ENCODE measurements at regions not wholly inside any gene's neighbourhood (a gene's known extent, or its start where the extent isn't known, plus 50 kb on each side); places are given as distances from the start of the nearest gene placed in this dataset.

DNA sequence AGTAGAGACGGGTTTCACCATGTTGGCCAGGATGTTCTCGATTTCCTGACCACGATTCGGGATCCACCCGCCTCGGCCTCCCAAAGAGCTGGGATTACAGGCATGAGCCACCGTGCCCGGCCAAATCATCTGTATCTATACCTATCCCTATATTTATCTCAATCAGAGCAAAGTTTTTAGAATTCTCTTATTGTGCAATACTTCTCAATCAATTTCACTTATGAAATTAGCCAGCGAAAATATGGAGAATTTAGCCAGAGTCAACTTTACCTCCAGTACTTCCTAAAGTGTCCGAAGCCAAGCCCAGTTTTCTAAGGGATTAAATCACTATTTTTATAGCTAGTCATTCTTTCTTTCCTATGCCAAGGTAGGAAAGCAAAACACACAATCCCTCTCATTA is 319.1 kb upstream of the PFKP start:
- Histone ChIP-seq H3K27me3 (ENCODE audit: insufficient read depth, low read length) (no peaks in the 10 kb centered on the region), H3K9me3 (ENCODE audit: insufficient read depth, low read depth, low read length) (no peaks in the 10 kb centered on the region), H3K9ac (ENCODE audit: low read depth, low read length) (no peak overlapping the region), H3K27ac (ENCODE audit: low read depth, low read length) (no peak overlapping the region), H3K4me3 (ENCODE audit: low read length) (no peak overlapping the region), H3K36me3 (ENCODE audit: insufficient read depth, low read length) (no peaks in the 10 kb centered on the region), H3K4me1 (ENCODE audit: insufficient read depth, low read length) (no peaks in the 10 kb centered on the region)
- 96% methylated on average over 10 of the region's 10 CpGs for WGBS

GRCh38 chr10:2746638-2747037 is 320.7 kb upstream of the PFKP start:
- Histone ChIP-seq H3K4me1 (ENCODE audit: insufficient read depth, low read length) (no peaks in the 10 kb centered on the region), H3K9ac (ENCODE audit: low read depth, low read length) (no peak overlapping the region), H3K36me3 (ENCODE audit: insufficient read depth, low read length) (no peaks in the 10 kb centered on the region), H3K27me3 (ENCODE audit: insufficient read depth, low read length) (no peaks in the 10 kb centered on the region), H3K4me3 (ENCODE audit: low read length) (no peak overlapping the region), H3K9me3 (ENCODE audit: insufficient read depth, low read depth, low read length) (no peaks in the 10 kb centered on the region), H3K27ac (ENCODE audit: low read depth, low read length) (no peak overlapping the region)
- WGBS: 96% methylated on average over 8 of the region's 8 CpGs

DNA sequence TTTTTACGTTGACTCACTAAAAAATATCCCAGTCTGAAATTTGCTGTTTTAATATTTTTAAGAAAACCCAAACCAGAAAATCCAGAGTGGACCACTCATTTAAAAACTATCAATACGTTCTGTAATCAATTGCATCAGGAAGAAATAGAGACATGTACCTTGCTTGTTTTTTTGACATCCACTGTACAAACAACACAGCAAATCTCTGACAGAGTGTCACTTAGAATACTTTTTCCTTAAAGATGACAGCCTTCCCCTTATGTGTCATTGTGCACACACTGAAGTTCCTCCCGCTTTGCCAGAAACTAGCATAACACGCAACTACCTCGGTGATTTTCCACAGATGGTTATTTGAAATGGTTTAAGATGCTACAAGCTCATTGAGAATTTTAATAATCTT is 321.7 kb upstream of the PFKP start:
- H3K27me3 ChIP-seq (ENCODE audit: insufficient read depth, low read length): no peaks in the 10 kb centered on the region
- 94% methylated on average over 5 of the region's 5 CpGs for whole genome bisulfite sequencing
- no peak overlapping the region for H3K4me3 ChIP-seq (ENCODE audit: low read length)

DNA sequence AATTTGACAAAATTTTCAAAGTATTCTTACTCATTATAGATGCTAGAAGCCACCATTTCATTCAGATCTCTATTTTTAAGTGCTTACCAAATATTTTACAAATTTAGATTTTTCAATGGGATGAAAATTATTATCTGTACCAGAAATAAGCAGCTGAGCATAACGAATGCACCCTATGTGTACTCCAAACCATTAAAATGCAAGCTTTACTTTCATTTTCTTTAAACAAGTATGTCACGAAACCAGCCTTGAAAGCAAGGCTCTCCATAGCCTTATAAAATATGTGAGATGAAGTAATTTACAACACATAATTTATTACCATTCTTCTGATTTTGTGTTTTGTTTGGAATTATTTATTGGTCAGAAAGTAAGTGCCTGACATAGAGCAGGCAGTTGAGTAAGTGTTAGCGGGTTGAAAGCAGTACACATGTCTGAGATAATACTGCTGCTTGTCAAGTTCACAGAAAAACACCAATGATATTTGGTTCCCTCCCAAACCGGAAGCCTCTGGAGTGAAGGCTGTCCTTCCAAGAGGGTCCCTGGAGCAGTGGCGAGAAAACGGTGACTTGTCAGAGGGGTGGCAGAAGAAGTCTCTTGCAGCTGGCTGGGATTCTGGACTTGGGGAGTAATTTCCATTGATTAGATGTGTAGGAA is 322.7 kb upstream of the PFKP start:
- H3K27ac ChIP-seq (ENCODE audit: low read depth, low read length): no peak overlapping the region
- H3K4me1 ChIP-seq (ENCODE audit: insufficient read depth, low read length): no peaks in the 10 kb centered on the region
- H3K9ac ChIP-seq (ENCODE audit: low read depth, low read length): no peak overlapping the region
- WGBS: 93% methylated on average over 5 of the region's 6 CpGs
- H3K36me3 ChIP-seq (ENCODE audit: insufficient read depth, low read length): no peaks in the 10 kb centered on the region
- no peaks in the 10 kb centered on the region for H3K9me3 ChIP-seq (ENCODE audit: insufficient read depth, low read depth, low read length)
- H3K27me3 ChIP-seq (ENCODE audit: insufficient read depth, low read length): no peaks in the 10 kb centered on the region
- H3K4me3 ChIP-seq (ENCODE audit: low read length): no peak overlapping the region

More for the DNA sequence above, 321.7 kb upstream of the PFKP start:
- no peak overlapping the region for H3K9ac ChIP-seq (ENCODE audit: low read depth, low read length)
- no peaks in the 10 kb centered on the region for H3K36me3 ChIP-seq (ENCODE audit: insufficient read depth, low read length)
- H3K27ac ChIP-seq (ENCODE audit: low read depth, low read length): no peak overlapping the region
- H3K9me3 ChIP-seq (ENCODE audit: insufficient read depth, low read depth, low read length): no peaks in the 10 kb centered on the region
- H3K4me1 ChIP-seq (ENCODE audit: insufficient read depth, low read length): no peaks in the 10 kb centered on the region

DNA sequence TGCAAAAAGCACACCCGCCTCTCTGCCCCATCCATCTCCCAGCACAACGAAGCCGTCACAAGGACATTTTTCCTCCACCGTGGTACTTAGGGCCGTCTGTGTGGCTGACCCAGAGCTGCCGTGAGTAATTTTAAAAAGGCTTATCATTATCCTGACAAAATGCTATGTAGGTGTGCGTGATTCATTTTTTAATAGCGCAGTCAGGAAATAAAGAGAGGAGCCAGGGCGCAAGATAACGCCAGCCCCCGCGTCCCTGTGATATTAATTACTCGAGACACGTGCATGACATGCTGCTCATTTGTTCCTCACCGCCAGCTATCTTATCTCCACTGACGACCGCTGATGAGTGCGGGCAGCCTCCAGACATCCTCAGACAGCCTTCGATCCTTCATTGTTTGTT is 332.7 kb upstream of the PFKP start:
- 94% methylated on average over 19 of the region's 19 CpGs for WGBS
- Histone ChIP-seq H3K27me3 (ENCODE audit: insufficient read depth, low read length) (no peaks in the 10 kb centered on the region), H3K9ac (ENCODE audit: low read depth, low read length) (no peak overlapping the region), H3K36me3 (ENCODE audit: insufficient read depth, low read length) (no peaks in the 10 kb centered on the region), H3K4me1 (ENCODE audit: insufficient read depth, low read length) (0 out of 2 replicates have a peak, but pooled peaks cover 5% of the 10 kb centered on the region), H3K9me3 (ENCODE audit: insufficient read depth, low read depth, low read length) (no peaks in the 10 kb centered on the region), H3K4me3 (ENCODE audit: low read length) (no peak overlapping the region), H3K27ac (ENCODE audit: low read depth, low read length) (no peak overlapping the region)

DNA sequence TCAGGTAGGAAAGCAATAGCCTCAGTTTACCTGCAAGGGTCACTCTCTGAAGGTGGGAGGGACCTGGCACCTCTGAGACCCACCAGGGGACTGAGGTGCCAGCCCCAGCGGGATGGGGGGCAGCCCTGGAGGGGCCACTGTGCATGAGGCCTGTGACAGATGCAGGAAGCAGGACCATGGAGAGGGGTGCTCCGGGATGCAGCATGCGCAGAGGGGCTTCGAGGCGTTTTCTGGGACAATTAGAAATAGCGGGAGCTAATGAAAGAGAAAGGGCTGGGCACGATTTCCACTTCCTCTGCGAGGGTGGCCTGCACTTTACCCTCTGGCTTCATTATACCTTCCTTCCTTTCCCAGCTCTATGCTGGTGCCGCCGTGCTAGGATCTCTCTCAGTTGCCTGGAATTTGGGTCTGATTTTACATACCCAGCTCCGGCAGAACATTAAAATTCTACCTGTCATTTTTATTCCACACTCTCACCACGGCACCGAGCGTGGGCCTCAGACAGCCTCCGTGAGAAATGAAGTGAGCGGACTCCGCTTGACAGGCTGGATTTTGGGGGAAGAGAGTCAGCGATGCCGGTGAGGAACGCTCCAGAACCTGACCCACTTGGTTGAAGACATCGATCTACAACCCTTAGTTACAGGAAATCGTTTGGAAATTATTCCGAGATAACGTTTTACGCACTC is 333.9 kb upstream of the PFKP start:
- no peak overlapping the region for H3K27ac ChIP-seq (ENCODE audit: low read depth, low read length)
- no peak overlapping the region for H3K4me3 ChIP-seq (ENCODE audit: low read length)
- H3K9ac ChIP-seq (ENCODE audit: low read depth, low read length): no peak overlapping the region
- WGBS: 95% methylated on average over 25 of the region's 25 CpGs
- H3K36me3 ChIP-seq (ENCODE audit: insufficient read depth, low read length): no peaks in the 10 kb centered on the region
- no peaks in the 10 kb centered on the region for H3K27me3 ChIP-seq (ENCODE audit: insufficient read depth, low read length)
- H3K9me3 ChIP-seq (ENCODE audit: insufficient read depth, low read depth, low read length): no peaks in the 10 kb centered on the region
- 0 out of 2 replicates have a peak, but pooled peaks cover under 1% of the 10 kb centered on the region for H3K4me1 ChIP-seq (ENCODE audit: insufficient read depth, low read length)

DNA sequence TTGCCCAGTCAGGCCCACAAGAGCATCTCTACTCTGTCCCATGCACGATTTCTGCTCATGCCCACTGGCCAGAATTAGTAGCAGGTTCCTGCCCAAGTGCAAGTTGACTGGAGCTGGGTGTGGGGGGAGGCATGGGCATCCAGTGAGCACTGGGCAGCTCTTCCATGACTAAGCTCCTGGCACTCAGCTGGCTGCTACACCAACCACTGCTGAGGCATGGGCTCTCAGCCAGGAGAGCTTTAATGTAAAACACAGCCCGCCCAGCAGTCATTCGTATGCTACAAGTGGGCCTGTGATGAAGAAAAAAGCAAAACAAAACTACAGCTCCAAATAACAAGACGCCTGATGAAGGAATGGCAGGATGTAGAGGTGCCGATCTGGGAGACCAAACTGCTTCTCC is 335.4 kb upstream of the PFKP start:
- 97% methylated on average over 5 of the region's 5 CpGs for WGBS
- Histone ChIP-seq H3K27me3 (ENCODE audit: insufficient read depth, low read length) (no peaks in the 10 kb centered on the region), H3K9ac (ENCODE audit: low read depth, low read length) (no peak overlapping the region), H3K4me1 (ENCODE audit: insufficient read depth, low read length) (no peaks in the 10 kb centered on the region), H3K36me3 (ENCODE audit: insufficient read depth, low read length) (no peaks in the 10 kb centered on the region), H3K27ac (ENCODE audit: low read depth, low read length) (no peak overlapping the region), H3K9me3 (ENCODE audit: insufficient read depth, low read depth, low read length) (no peaks in the 10 kb centered on the region), H3K4me3 (ENCODE audit: low read length) (no peak overlapping the region)

- H3K9ac ChIP-seq (ENCODE audit: low read depth, low read length): no peak overlapping the region
- WGBS: 90% methylated on average over 4 of the region's 4 CpGs
Measured at GRCh38 chr10:2729197-2729596, 338.2 kb upstream of the PFKP start.

DNA sequence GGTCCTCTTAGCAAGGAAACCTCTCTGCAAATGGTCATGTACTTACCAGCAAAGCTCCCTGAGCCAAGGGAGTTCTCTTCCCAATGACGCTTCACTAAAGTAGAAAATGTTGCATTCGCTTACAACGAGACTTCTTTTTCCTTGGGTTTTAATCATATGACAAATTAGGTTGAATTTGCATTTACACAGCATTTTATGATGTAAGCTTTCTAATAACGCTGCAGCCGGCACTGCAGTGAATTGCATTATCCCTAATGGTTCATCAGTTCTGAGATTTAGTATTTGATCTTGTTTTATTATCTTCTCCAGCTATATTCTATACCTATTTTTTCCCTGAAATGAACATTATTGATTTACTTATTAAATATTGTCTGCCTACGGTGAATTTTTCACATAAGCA is 339.3 kb upstream of the PFKP start:
- no peaks in the 10 kb centered on the region for H3K9me3 ChIP-seq (ENCODE audit: insufficient read depth, low read depth, low read length)
- H3K36me3 ChIP-seq (ENCODE audit: insufficient read depth, low read length): no peaks in the 10 kb centered on the region
- H3K9ac ChIP-seq (ENCODE audit: low read depth, low read length): no peak overlapping the region
- H3K27me3 ChIP-seq (ENCODE audit: insufficient read depth, low read length): no peaks in the 10 kb centered on the region
- over 99% methylated on average over 6 of the region's 6 CpGs for WGBS
- H3K4me1 ChIP-seq (ENCODE audit: insufficient read depth, low read length): no peaks in the 10 kb centered on the region
- H3K27ac ChIP-seq (ENCODE audit: low read depth, low read length): no peak overlapping the region
- H3K4me3 ChIP-seq (ENCODE audit: low read length): no peak overlapping the region

More at GRCh38 chr10:2729197-2729596, 338.2 kb upstream of the PFKP start:
- no peaks in the 10 kb centered on the region for H3K4me1 ChIP-seq (ENCODE audit: insufficient read depth, low read length)
- H3K4me3 ChIP-seq (ENCODE audit: low read length): no peak overlapping the region
- H3K36me3 ChIP-seq (ENCODE audit: insufficient read depth, low read length): no peaks in the 10 kb centered on the region
- H3K27ac ChIP-seq (ENCODE audit: low read depth, low read length): no peak overlapping the region
- H3K9me3 ChIP-seq (ENCODE audit: insufficient read depth, low read depth, low read length): no peaks in the 10 kb centered on the region
- no peaks in the 10 kb centered on the region for H3K27me3 ChIP-seq (ENCODE audit: insufficient read depth, low read length)

- Histone ChIP-seq H3K9ac (ENCODE audit: low read depth, low read length) (no peak overlapping the region), H3K9me3 (ENCODE audit: insufficient read depth, low read depth, low read length) (no peaks in the 10 kb centered on the region), H3K4me3 (ENCODE audit: low read length) (no peak overlapping the region), H3K4me1 (ENCODE audit: insufficient read depth, low read length) (peaks cover 14% of the 10 kb centered on the region), H3K27ac (ENCODE audit: low read depth, low read length) (no peak overlapping the region), H3K27me3 (ENCODE audit: insufficient read depth, low read length) (no peaks in the 10 kb centered on the region), H3K36me3 (ENCODE audit: insufficient read depth, low read length) (no peaks in the 10 kb centered on the region)
- WGBS: 96% methylated on average over 9 of the region's 9 CpGs
Measured at GRCh38 chr10:2716596-2716995, 350.8 kb upstream of the PFKP start.

- peaks cover 11% of the 10 kb centered on the region; the same call in 1 of the 2 replicates for H3K9me3 ChIP-seq (ENCODE audit: insufficient read depth, low read depth, low read length)
- H3K4me1 ChIP-seq (ENCODE audit: insufficient read depth, low read length): peaks cover 14% of the 10 kb centered on the region
- H3K27me3 ChIP-seq (ENCODE audit: insufficient read depth, low read length): no peaks in the 10 kb centered on the region
- no peaks in the 10 kb centered on the region for H3K36me3 ChIP-seq (ENCODE audit: insufficient read depth, low read length)
- no peak overlapping the region for H3K4me3 ChIP-seq (ENCODE audit: low read length)
- H3K27ac ChIP-seq (ENCODE audit: low read depth, low read length): peak overlapping the region; percentile 38; the same call in 1 of the 2 replicates
- H3K9ac ChIP-seq (ENCODE audit: low read depth, low read length): no peak overlapping the region
- 49% methylated on average over 2 of the region's 2 CpGs for WGBS
Measured at GRCh38 chr10:2714597-2714996, 352.8 kb upstream of the PFKP start.

All from HUES64 (cell line).